Upper lobe of right lung (tissue), 1 donor: ENCODE measurements at regions not wholly inside any gene's neighbourhood (a gene's known extent, or its start where the extent isn't known, plus 50 kb on each side); places are given as distances from the start of the nearest gene placed in this dataset.
A peak's percentile ranks its signal among the peaks of the same experiment; 100 is the strongest.
"Not testable (repeated sequence)": the region's sequence is repeated elsewhere in the genome, so short reads cannot be mapped to it uniquely, and the experiment has no call there.

Experiments
- ATAC-seq: fragments of 200-7000 bp; cut with Tn5 transposase; one replicate; pipeline ENCODE4 v1.9.1; 2020; ENCODE audit warnings: mild to moderate bottlenecking, moderate library complexity
- DNase-seq: peaks from one replicate; pipeline ENCODE4 v3.0.0-alpha.2; 2020
- H3K27ac ChIP-seq: fragments of 200-600 bp; one replicate; pipeline ENCODE4 v1.8.0; 2022
- H3K27me3 ChIP-seq: fragments of 200-600 bp; one replicate; pipeline ENCODE4 v1.8.0; 2022; ENCODE audit warnings: mild to moderate bottlenecking
- H3K36me3 ChIP-seq: fragments of 200-600 bp; one replicate; pipeline ENCODE4 v1.8.0; 2022
- H3K4me1 ChIP-seq: fragments of 200-600 bp; one replicate; pipeline ENCODE4 v1.8.0; 2022
- H3K4me3 ChIP-seq: fragments of 200-600 bp; one replicate; pipeline ENCODE4 v1.8.0; 2022; ENCODE audit warnings: mild to moderate bottlenecking
- H3K9me3 ChIP-seq: fragments of 200-600 bp; one replicate; pipeline ENCODE4 v1.8.0; 2022
- CTCF ChIP-seq: fragments of 200-600 bp; IDR thresholded peaks from one replicate; pipeline ENCODE4 v1.8.0; 2022; ENCODE audit warnings: antibody characterized with exemption
- intact Hi-C: fragments of 100-400 bp; cut with DNase I; formaldehyde crosslinking; loops from one replicate; pipeline ENCODE4 v1.11.0; 2022
- donor health status: DM: no; HTN: yes; CAD: no; lungs with severe emphysema.

DNA sequence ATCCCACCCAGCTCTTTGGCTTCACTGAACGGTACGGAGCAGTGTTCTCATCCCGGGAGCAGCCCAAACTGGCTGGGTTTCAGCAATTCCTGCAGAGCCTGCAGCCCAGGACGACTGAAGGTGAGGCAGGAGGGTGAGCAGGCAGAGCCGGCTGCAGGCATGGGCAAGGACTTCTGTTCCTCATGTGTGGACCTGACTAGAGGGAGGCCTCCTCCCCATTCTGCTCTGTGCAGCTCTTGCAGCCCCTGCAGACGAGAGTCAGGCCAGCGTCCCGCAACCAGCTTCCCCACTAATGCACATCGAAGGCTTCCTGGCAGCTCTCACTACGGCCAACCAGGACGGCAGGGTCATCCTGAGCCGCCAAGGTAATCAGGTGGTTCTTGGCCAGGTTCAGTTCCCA is 97.8 kb upstream of the PZP start:
- H3K4me3 ChIP-seq, H3K27me3 ChIP-seq, H3K4me1 ChIP-seq, H3K9me3 ChIP-seq, ATAC-seq, DNase-seq, H3K36me3 ChIP-seq, H3K27ac ChIP-seq, intact Hi-C loops: not testable (repeated sequence)

DNA sequence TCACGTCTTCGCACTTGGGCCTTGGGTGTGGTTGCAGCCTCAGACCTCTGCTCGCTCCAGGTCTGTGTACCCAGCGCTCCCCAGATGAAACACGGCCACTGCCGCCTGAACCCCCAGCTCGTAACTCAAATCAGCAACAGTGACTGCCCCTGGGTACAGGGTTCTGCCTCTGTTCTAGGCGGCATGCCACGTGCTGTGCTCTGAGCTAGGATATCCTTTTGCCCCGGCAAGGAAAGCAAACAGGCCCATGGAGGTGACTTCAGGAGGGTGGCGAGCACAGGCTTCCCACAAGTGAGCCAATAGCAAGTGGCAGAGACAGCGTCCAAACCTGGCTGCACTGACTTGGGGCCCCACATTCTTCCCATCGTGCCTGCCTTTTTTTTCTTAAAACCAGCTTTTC is 96.3 kb upstream of the PZP start:
- H3K4me1 ChIP-seq, DNase-seq, H3K36me3 ChIP-seq, H3K9me3 ChIP-seq, H3K4me3 ChIP-seq, intact Hi-C loops, H3K27me3 ChIP-seq, H3K27ac ChIP-seq, ATAC-seq: not testable (repeated sequence)

GRCh38 chr12:9295872-9296271 is 87.7 kb upstream of the PZP start:
- H3K9me3 ChIP-seq, H3K4me1 ChIP-seq, H3K27ac ChIP-seq, ATAC-seq, DNase-seq, intact Hi-C loops, H3K27me3 ChIP-seq, H3K36me3 ChIP-seq, H3K4me3 ChIP-seq: not testable (repeated sequence)

DNA sequence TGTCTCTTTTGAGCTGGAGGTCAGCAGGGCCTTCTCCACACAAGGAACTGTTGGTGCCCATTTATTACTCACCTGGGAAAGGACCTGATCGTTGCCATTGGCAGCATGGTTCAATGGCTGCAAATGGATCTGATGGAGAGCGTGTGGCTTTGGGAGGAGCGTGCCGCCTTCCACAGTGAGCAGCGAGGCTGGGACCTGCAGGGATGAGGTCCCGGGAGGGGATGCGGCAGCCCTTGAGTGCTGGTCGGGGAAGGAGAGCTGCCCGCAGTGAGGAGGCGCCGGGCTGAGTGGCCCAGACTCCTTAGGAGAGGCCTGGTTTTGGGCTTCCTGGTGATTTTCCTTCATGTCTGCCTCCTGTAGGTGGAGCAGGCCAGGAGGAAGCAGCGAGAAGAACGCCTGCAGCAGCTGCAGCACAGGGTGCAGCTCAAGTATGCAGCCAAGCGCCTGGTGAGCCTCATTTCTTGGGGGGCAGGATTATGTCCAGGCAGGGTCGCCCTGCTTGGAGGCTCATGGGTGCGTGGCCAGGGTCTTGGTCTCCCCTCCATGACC is 86.0 kb upstream of the PZP start:
- H3K9me3 ChIP-seq, H3K4me3 ChIP-seq, H3K4me1 ChIP-seq, H3K36me3 ChIP-seq, intact Hi-C loops, DNase-seq, H3K27me3 ChIP-seq, ATAC-seq, H3K27ac ChIP-seq: not testable (repeated sequence)

DNA sequence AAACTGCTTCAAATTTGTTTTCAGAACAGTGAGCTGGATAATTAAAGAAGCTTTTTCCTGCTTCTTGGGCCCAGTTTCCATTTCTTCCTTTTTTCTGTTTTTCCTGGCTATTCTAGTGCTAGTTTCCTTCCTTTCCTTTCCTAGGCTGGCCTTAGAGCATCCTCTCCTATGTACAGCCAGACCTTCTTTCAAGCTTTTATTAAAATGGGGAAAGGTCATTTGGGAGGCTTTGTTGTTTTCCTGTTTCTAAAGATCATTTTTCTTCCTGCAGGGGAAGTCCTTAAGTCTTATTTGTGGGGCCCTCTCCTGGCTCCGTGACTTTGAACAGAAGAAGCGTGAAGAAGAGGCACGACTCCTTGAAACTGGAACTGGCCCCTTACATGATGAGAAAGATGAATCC is 85.2 kb upstream of the PZP start:
- H3K27me3 ChIP-seq, H3K4me3 ChIP-seq, H3K9me3 ChIP-seq, H3K4me1 ChIP-seq, ATAC-seq, H3K27ac ChIP-seq, H3K36me3 ChIP-seq, DNase-seq, intact Hi-C loops: not testable (repeated sequence)

DNA sequence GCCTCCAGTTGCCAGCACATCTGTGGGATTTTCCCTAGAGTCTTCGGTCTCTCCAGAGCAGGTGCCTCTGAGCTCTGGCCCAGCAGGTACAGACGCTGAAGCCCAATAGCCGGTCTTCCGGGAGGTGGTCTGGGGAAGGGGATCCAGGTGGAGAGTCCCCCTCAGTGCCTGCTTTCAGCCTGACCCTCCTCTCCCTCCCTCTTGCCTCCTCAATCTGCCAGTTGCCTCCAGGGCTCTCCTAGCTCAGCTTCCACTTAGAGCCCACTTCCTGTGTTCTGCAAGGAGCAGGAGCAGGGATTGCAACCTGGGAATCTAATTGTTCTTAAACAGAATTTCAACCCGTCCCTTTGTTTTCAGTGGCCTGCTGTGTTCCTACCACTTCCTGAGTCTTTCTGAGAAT is 81.8 kb upstream of the PZP start:
- H3K4me3 ChIP-seq, intact Hi-C loops, H3K9me3 ChIP-seq, H3K27ac ChIP-seq, DNase-seq, H3K4me1 ChIP-seq, H3K27me3 ChIP-seq, H3K36me3 ChIP-seq: not testable (repeated sequence)
- peak; percentile 12 for ATAC-seq

- H3K27me3 ChIP-seq, H3K36me3 ChIP-seq, ATAC-seq, intact Hi-C loops, H3K27ac ChIP-seq, H3K4me1 ChIP-seq, H3K9me3 ChIP-seq, DNase-seq: not testable (repeated sequence)
- peak overlapping the region; percentile 62 for H3K4me3 ChIP-seq
Measured at GRCh38 chr12:9284724-9285123, 76.5 kb upstream of the PZP start.

DNA sequence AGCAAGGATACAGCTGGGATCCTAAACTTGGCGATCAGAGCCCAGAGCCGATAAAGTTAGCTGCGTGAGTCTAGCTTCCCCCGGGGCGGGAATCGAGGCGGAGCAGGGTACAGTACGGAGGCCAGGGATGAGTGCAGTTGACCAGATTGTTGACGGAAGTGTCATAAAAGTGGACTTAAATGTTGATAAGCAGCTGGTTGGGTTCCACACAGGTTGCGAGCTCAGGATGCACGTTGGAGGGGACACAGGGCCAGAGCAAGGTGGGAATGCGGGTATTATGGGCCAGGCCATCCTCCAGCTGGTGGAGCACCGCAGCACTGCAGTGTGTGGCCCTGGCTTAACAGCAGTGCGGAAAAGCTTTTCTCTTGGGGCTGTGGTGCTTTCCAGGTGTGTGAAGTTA is 76.0 kb upstream of the PZP start:
- DNase-seq, result peak; percentile 74
- Histone ChIP-seq H3K27ac (peak overlapping the region; percentile 72), H3K4me3 (peak overlapping the region; percentile 62)
- ATAC-seq, result peak; percentile 68
- intact Hi-C loops, H3K27me3 ChIP-seq, H3K4me1 ChIP-seq, H3K9me3 ChIP-seq, H3K36me3 ChIP-seq: not testable (repeated sequence)

- H3K36me3 ChIP-seq, H3K27me3 ChIP-seq, H3K4me1 ChIP-seq, intact Hi-C loops, H3K9me3 ChIP-seq: not testable (repeated sequence)
- ATAC-seq, result peak; percentile 98
- peak overlapping the region; percentile 62 for H3K4me3 ChIP-seq
- peak; percentile 95 for DNase-seq
- H3K27ac ChIP-seq, result peak overlapping the region; percentile 72
Measured at GRCh38 chr12:9283346-9284095, 75.3 kb upstream of the PZP start.

DNA sequence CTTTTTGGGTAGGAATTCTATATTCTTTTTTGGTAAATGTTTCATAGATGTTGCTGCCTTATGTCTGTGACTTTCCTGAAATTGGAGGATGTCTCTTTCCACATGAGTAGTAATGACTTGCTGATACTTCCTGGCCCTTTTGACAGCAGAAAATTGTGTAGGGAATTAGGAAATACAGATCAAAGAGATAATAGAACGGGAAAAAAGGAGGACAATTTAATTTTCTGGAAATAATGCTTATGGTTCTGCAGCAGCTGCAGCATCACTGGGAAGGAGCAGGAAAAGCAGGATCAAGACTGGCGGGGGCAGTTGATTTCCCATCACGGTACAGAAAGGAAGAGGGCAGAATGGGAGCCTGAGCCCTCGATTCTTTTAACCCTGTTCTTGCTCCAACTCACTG is 68.8 kb upstream of the PZP start:
- Histone ChIP-seq H3K27me3 (no peaks in the 10 kb centered on the region), H3K36me3 (no peaks in the 10 kb centered on the region), H3K4me1 (no peaks in the 10 kb centered on the region), H3K4me3 (no peak overlapping the region), H3K9me3 (no peaks in the 10 kb centered on the region), H3K27ac (no peak overlapping the region)
- intact Hi-C loops, result no loop called here
- TF ChIP-seq CTCF, result no peak
- DNase-seq, result no peak
- ATAC-seq, result no peak
